ENCODE measurements at regions not wholly inside any gene's neighbourhood (a gene's known extent, or its start where the extent isn't known, plus 50 kb on each side); places are given as distances from the start of the nearest gene placed in this dataset.
A peak's percentile ranks its signal among the peaks of the same experiment; 100 is the strongest.
"Not testable (repeated sequence)": the region's sequence is repeated elsewhere in the genome, so short reads cannot be mapped to it uniquely, and the experiment has no call there.

GRCh38 chrX:1006156-1006730 is 206.2 kb downstream of the CRLF2 start:
- ATAC-seq (replicated peaks) (no peak), DNase-seq (no peak)
- no peaks in the 10 kb centered on the region for H3K36me3 Mint-ChIP-seq (ENCODE audit: insufficient read depth)
- no peaks in the 10 kb centered on the region for H3K9me3 Mint-ChIP-seq
- no peaks in the 10 kb centered on the region for H3K4me1 Mint-ChIP-seq (ENCODE audit: low read depth in 2 of 2)
- H3K4me3 Mint-ChIP-seq = no peak overlapping the region
- no peaks in the 10 kb centered on the region for H3K27me3 Mint-ChIP-seq
- H3K27ac Mint-ChIP-seq = no peak overlapping the region

- Mint-ChIP-seq H3K4me1 (ENCODE audit: low read depth in 2 of 2) (no peaks in the 10 kb centered on the region), H3K27me3 (no peaks in the 10 kb centered on the region), H3K4me3 (no peak overlapping the region), H3K9me3 (no peaks in the 10 kb centered on the region), H3K36me3 (ENCODE audit: insufficient read depth) (no peaks in the 10 kb centered on the region), H3K27ac (no peak overlapping the region)
- DNase-seq = no peak
- ATAC-seq (replicated peaks) = no peak
Measured at GRCh38 chrX:1002611-1003010, 209.8 kb downstream of the CRLF2 start.

GRCh38 chrX:997631-998137 is 214.8 kb downstream of the CRLF2 start:
- Mint-ChIP-seq H3K4me3 (no peak overlapping the region), H3K9me3 (peaks cover 0 to 6% of the 10 kb centered on the region in 2 donors), H3K27ac (no peak overlapping the region), H3K27me3 (no peaks in the 10 kb centered on the region), H3K4me1 (ENCODE audit: low read depth in 2 of 2) (no peaks in the 10 kb centered on the region), H3K36me3 (ENCODE audit: insufficient read depth) (no peaks in the 10 kb centered on the region)
- ATAC-seq (replicated peaks) (no peak), DNase-seq (no peak)

- peaks cover 14 to 21% of the 10 kb centered on the region in 2 donors for H3K9me3 Mint-ChIP-seq
- H3K36me3 Mint-ChIP-seq (ENCODE audit: insufficient read depth) = peaks cover 5% of the 10 kb centered on the region
- peaks cover 0 to 6% of the 10 kb centered on the region in 2 donors for H3K4me1 Mint-ChIP-seq (ENCODE audit: low read depth in 2 of 2)
- no peak overlapping the region for H3K27ac Mint-ChIP-seq
- no peak for DNase-seq
- no peak for ATAC-seq (replicated peaks)
- no peaks in the 10 kb centered on the region for H3K27me3 Mint-ChIP-seq
- H3K4me3 Mint-ChIP-seq = no peak overlapping the region
Measured at GRCh38 chrX:994780-995179, 217.7 kb downstream of the CRLF2 start.

- ATAC-seq (replicated peaks) (peak; percentile 91), DNase-seq (peak; percentile 25 to 55 (median 33))
- H3K27ac Mint-ChIP-seq = peak overlapping the region; percentile 25 to 89
- H3K27me3 Mint-ChIP-seq = no peaks in the 10 kb centered on the region
- peaks cover 14 to 23% of the 10 kb centered on the region in 2 donors for H3K9me3 Mint-ChIP-seq
- peaks cover 5% of the 10 kb centered on the region for H3K36me3 Mint-ChIP-seq (ENCODE audit: insufficient read depth)
- peaks cover 0 to 6% of the 10 kb centered on the region in 2 donors for H3K4me1 Mint-ChIP-seq (ENCODE audit: low read depth in 2 of 2)
- H3K4me3 Mint-ChIP-seq = peak overlapping the region; percentile 2 to 36
Measured at GRCh38 chrX:989959-990510, 222.4 kb downstream of the CRLF2 start.

GRCh38 chrX:988530-988929 is 223.9 kb downstream of the CRLF2 start:
- H3K4me3 Mint-ChIP-seq, DNase-seq: not testable (repeated sequence)

GRCh38 chrX:981791-982626 is 230.4 kb downstream of the CRLF2 start:
- Mint-ChIP-seq H3K4me3 (no peak overlapping the region), H3K9me3 (peaks cover 6 to 15% of the 10 kb centered on the region in 2 donors), H3K36me3 (ENCODE audit: insufficient read depth) (peaks cover 2% of the 10 kb centered on the region), H3K27me3 (peaks cover 12 to 20% of the 10 kb centered on the region in 2 donors), H3K4me1 (ENCODE audit: low read depth in 2 of 2) (peaks cover 0 to 3% of the 10 kb centered on the region in 2 donors), H3K27ac (no peak overlapping the region)
- DNase-seq = no peak
- ATAC-seq (replicated peaks) = no peak

More at GRCh38 chrX:988530-988929, 223.9 kb downstream of the CRLF2 start:
- H3K36me3 Mint-ChIP-seq (ENCODE audit: insufficient read depth); H3K27me3 Mint-ChIP-seq; ATAC-seq (replicated peaks); H3K4me1 Mint-ChIP-seq (ENCODE audit: low read depth in 2 of 2); H3K27ac Mint-ChIP-seq: not testable (repeated sequence)
- H3K9me3 Mint-ChIP-seq = peaks cover 14 to 23% of the 10 kb centered on the region in 2 donors

GRCh38 chrX:980587-981235 is 231.7 kb downstream of the CRLF2 start:
- Mint-ChIP-seq H3K27me3 (peaks cover 12 to 20% of the 10 kb centered on the region in 2 donors), H3K36me3 (ENCODE audit: insufficient read depth) (peaks cover 2% of the 10 kb centered on the region), H3K4me1 (ENCODE audit: low read depth in 2 of 2) (peaks cover 0 to 3% of the 10 kb centered on the region in 2 donors), H3K27ac (no peak overlapping the region), H3K9me3 (peaks cover 7 to 14% of the 10 kb centered on the region in 2 donors), H3K4me3 (no peak overlapping the region)
- ATAC-seq (replicated peaks) = no peak
- DNase-seq = no peak

- H3K4me1 Mint-ChIP-seq (ENCODE audit: low read depth in 2 of 2); ATAC-seq (replicated peaks); DNase-seq; H3K4me3 Mint-ChIP-seq; H3K27ac Mint-ChIP-seq; H3K36me3 Mint-ChIP-seq (ENCODE audit: insufficient read depth): not testable (repeated sequence)
- Mint-ChIP-seq H3K9me3 (peaks cover 13 to 18% of the 10 kb centered on the region in 2 donors), H3K27me3 (peaks cover 12 to 20% of the 10 kb centered on the region in 2 donors)
Measured at GRCh38 chrX:979127-979526, 233.3 kb downstream of the CRLF2 start.

GRCh38 chrX:973010-973632 is 239.3 kb downstream of the CRLF2 start:
- no peak for DNase-seq
- no peaks in the 10 kb centered on the region for H3K4me1 Mint-ChIP-seq (ENCODE audit: low read depth in 2 of 2)
- H3K9me3 Mint-ChIP-seq = peaks cover 7 to 11% of the 10 kb centered on the region in 2 donors
- H3K4me3 Mint-ChIP-seq = no peak overlapping the region
- no peaks in the 10 kb centered on the region for H3K36me3 Mint-ChIP-seq (ENCODE audit: insufficient read depth)
- no peak overlapping the region for H3K27ac Mint-ChIP-seq
- ATAC-seq (replicated peaks) = no peak
- no peaks in the 10 kb centered on the region for H3K27me3 Mint-ChIP-seq

GRCh38 chrX:968148-968965 is 244.1 kb downstream of the CRLF2 start:
- no peaks in the 10 kb centered on the region for H3K36me3 Mint-ChIP-seq (ENCODE audit: insufficient read depth)
- no peak for ATAC-seq (replicated peaks)
- H3K4me1 Mint-ChIP-seq (ENCODE audit: low read depth in 2 of 2) = peaks cover 0 to 6% of the 10 kb centered on the region in 2 donors
- no peak overlapping the region for H3K27ac Mint-ChIP-seq
- no peaks in the 10 kb centered on the region for H3K27me3 Mint-ChIP-seq
- peaks cover 0 to 5% of the 10 kb centered on the region in 2 donors for H3K9me3 Mint-ChIP-seq
- no peak overlapping the region for H3K4me3 Mint-ChIP-seq
- DNase-seq = no peak

GRCh38 chrX:966396-967070 is 245.9 kb downstream of the CRLF2 start:
- H3K27ac Mint-ChIP-seq = no peak overlapping the region

More at GRCh38 chrX:966396-967070, 245.9 kb downstream of the CRLF2 start:
- no peak for DNase-seq
- Mint-ChIP-seq H3K36me3 (ENCODE audit: insufficient read depth) (no peaks in the 10 kb centered on the region), H3K9me3 (peaks cover 0 to 5% of the 10 kb centered on the region in 2 donors), H3K4me1 (ENCODE audit: low read depth in 2 of 2) (peaks cover 0 to 6% of the 10 kb centered on the region in 2 donors), H3K27me3 (no peaks in the 10 kb centered on the region), H3K4me3 (no peak overlapping the region)
- no peak for ATAC-seq (replicated peaks)
